ENCODE measurements at regions not wholly inside any gene's neighbourhood (a gene's known extent, or its start where the extent isn't known, plus 50 kb on each side); places are given as distances from the start of the nearest gene placed in this dataset.

DNA sequence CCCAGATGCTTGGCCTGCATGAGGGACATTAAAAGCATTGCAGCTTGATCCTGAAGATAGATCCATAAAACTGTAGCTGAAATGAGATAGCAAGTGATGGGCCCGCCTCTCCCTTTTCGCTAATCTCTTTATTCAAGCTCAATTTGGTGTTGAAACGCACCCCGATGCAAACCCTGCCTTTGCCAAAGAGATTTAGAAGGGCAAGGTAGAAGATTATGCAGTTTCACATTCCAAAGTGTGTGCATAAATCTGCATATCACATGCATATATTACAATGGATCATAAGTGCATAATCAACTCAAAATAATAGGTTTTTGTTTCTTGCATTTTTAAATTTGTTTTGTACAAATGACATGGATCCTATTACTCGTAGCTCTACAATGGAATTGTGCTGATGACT is 80.1 kb upstream of the SHANK2 start:
- no CpG with 5 or more reads among the region's 5 CpGs for WGBS (ENCODE audit: insufficient coverage, insufficient read length)
- Histone ChIP-seq H3K9me3 (ENCODE audit: control insufficient read depth, insufficient read depth, low read length) (peaks cover 4% of the 10 kb centered on the region), H3K4me3 (ENCODE audit: low read length) (no peak overlapping the region), H3K27ac (ENCODE audit: low read length) (no peak overlapping the region), H3K36me3 (ENCODE audit: control insufficient read depth, insufficient read depth, low read length) (no peaks in the 10 kb centered on the region), H3K27me3 (ENCODE audit: control insufficient read depth, insufficient read depth, low read length) (no peaks in the 10 kb centered on the region), H3K4me1 (ENCODE audit: control insufficient read depth, insufficient read depth, low read length) (no peaks in the 10 kb centered on the region)
- DNase-seq (ENCODE audit: low read depth, low spot score) = no peak

DNA sequence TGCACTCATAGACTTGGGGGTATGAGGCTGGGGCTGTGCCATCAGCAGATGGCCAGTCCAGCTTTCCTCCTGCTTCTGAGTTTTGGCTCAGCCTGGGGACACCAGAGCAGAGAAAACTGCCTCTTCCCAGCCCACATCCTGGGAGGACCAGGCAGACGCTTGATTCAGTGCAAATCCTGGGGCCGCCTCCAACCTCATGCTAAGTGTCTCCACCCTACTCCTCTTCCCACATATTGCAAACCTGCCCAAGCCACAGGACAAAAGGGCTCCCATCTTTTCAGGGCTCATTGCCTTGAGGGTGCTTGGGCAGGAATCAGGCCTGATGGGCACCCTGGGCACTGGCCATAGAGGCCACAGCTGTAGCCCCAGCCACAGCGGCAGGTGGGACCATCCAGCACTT is 79.7 kb upstream of the SHANK2 start:
- no CpG with 5 or more reads among the region's 3 CpGs for WGBS (ENCODE audit: insufficient coverage, insufficient read length)
- DNase-seq (ENCODE audit: low read depth, low spot score) = no peak
- Histone ChIP-seq H3K27ac (ENCODE audit: low read length) (no peak overlapping the region), H3K36me3 (ENCODE audit: control insufficient read depth, insufficient read depth, low read length) (no peaks in the 10 kb centered on the region), H3K27me3 (ENCODE audit: control insufficient read depth, insufficient read depth, low read length) (no peaks in the 10 kb centered on the region), H3K9me3 (ENCODE audit: control insufficient read depth, insufficient read depth, low read length) (peaks cover 4% of the 10 kb centered on the region), H3K4me1 (ENCODE audit: control insufficient read depth, insufficient read depth, low read length) (no peaks in the 10 kb centered on the region), H3K4me3 (ENCODE audit: low read length) (no peak overlapping the region)

- Histone ChIP-seq H3K27me3 (ENCODE audit: control insufficient read depth, insufficient read depth, low read length) (no peaks in the 10 kb centered on the region), H3K4me1 (ENCODE audit: control insufficient read depth, insufficient read depth, low read length) (no peaks in the 10 kb centered on the region), H3K4me3 (ENCODE audit: low read length) (no peak overlapping the region), H3K9me3 (ENCODE audit: control insufficient read depth, insufficient read depth, low read length) (peaks cover 4% of the 10 kb centered on the region), H3K27ac (ENCODE audit: low read length) (no peak overlapping the region), H3K36me3 (ENCODE audit: control insufficient read depth, insufficient read depth, low read length) (no peaks in the 10 kb centered on the region)
- no peak for DNase-seq (ENCODE audit: low read depth, low spot score)
- no CpG with 5 or more reads among the region's 3 CpGs for WGBS (ENCODE audit: insufficient coverage, insufficient read length)
Observed at GRCh38 chr11:71331631-71332030, 79.3 kb upstream of the SHANK2 start.

DNA sequence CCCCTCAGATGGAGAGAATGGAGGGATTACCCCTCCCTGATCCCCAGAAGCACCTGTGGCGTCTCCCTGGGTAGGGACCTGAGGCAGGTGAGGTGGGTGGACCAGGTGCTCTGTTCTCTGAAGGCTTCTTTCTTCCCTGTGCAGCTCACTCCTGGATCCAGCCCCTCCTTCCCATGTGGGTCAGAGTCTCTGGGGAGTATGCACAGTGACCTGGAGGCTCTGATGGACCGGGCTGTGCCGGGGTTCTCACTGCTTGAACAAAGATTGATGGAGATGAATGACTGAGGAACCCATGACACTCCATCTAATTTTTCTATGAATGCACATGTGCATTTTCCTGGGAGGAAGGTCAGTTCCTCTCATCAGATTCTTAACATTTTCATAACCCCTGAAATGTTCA is 78.6 kb upstream of the SHANK2 start:
- no CpG with 5 or more reads among the region's 3 CpGs for WGBS (ENCODE audit: insufficient coverage, insufficient read length)
- DNase-seq (ENCODE audit: low read depth, low spot score) = no peak
- Histone ChIP-seq H3K27ac (ENCODE audit: low read length) (no peak overlapping the region), H3K9me3 (ENCODE audit: control insufficient read depth, insufficient read depth, low read length) (peaks cover 4% of the 10 kb centered on the region), H3K27me3 (ENCODE audit: control insufficient read depth, insufficient read depth, low read length) (no peaks in the 10 kb centered on the region), H3K4me3 (ENCODE audit: low read length) (no peak overlapping the region), H3K36me3 (ENCODE audit: control insufficient read depth, insufficient read depth, low read length) (no peaks in the 10 kb centered on the region), H3K4me1 (ENCODE audit: control insufficient read depth, insufficient read depth, low read length) (no peaks in the 10 kb centered on the region)

- DNase-seq (ENCODE audit: low read depth, low spot score) = no peak
- WGBS (ENCODE audit: insufficient coverage, insufficient read length) = no CpG with 5 or more reads among the region's 10 CpGs
- no peaks in the 10 kb centered on the region for H3K27me3 ChIP-seq (ENCODE audit: control insufficient read depth, insufficient read depth, low read length)
- no peak overlapping the region for H3K4me3 ChIP-seq (ENCODE audit: low read length)
- peaks cover 4% of the 10 kb centered on the region for H3K9me3 ChIP-seq (ENCODE audit: control insufficient read depth, insufficient read depth, low read length)
- no peaks in the 10 kb centered on the region for H3K36me3 ChIP-seq (ENCODE audit: control insufficient read depth, insufficient read depth, low read length)
- H3K4me1 ChIP-seq (ENCODE audit: control insufficient read depth, insufficient read depth, low read length) = no peaks in the 10 kb centered on the region
- no peak overlapping the region for H3K27ac ChIP-seq (ENCODE audit: low read length)
Observed at GRCh38 chr11:71330349-71330748, 78.0 kb upstream of the SHANK2 start.

- DNase-seq (ENCODE audit: low read depth, low spot score) = no peak
- no peaks in the 10 kb centered on the region for H3K4me1 ChIP-seq (ENCODE audit: control insufficient read depth, insufficient read depth, low read length)
- no peak overlapping the region for H3K4me3 ChIP-seq (ENCODE audit: low read length)
- H3K36me3 ChIP-seq (ENCODE audit: control insufficient read depth, insufficient read depth, low read length) = no peaks in the 10 kb centered on the region
- peaks cover 4% of the 10 kb centered on the region for H3K9me3 ChIP-seq (ENCODE audit: control insufficient read depth, insufficient read depth, low read length)
- no peak overlapping the region for H3K27ac ChIP-seq (ENCODE audit: low read length)
- no peaks in the 10 kb centered on the region for H3K27me3 ChIP-seq (ENCODE audit: control insufficient read depth, insufficient read depth, low read length)
- WGBS (ENCODE audit: insufficient coverage, insufficient read length) = no CpG with 5 or more reads among the region's 5 CpGs
Observed at GRCh38 chr11:71329786-71330185, 77.4 kb upstream of the SHANK2 start.

DNA sequence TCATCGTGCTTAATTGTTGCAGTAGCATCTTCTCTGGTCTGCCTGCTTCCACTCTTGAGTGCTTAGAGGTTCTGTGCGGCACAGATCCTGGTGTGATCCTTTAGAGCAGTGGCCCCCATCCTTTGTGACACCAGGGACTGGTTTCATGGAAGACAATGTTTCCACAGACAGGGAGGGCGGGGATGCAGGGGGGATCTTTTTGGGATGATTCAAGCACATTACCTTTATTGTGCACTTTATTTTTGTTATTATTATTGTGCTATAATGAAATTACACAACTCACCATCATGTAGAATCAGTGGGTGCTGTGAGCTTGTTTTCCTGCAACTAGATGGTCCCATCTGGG is 76.8 kb upstream of the SHANK2 start:
- Histone ChIP-seq H3K27me3 (ENCODE audit: control insufficient read depth, insufficient read depth, low read length) (no peaks in the 10 kb centered on the region), H3K9me3 (ENCODE audit: control insufficient read depth, insufficient read depth, low read length) (peaks cover 4% of the 10 kb centered on the region), H3K27ac (ENCODE audit: low read length) (no peak overlapping the region), H3K36me3 (ENCODE audit: control insufficient read depth, insufficient read depth, low read length) (no peaks in the 10 kb centered on the region), H3K4me3 (ENCODE audit: low read length) (no peak overlapping the region), H3K4me1 (ENCODE audit: control insufficient read depth, insufficient read depth, low read length) (no peaks in the 10 kb centered on the region)
- WGBS (ENCODE audit: insufficient coverage, insufficient read length) = no CpG with 5 or more reads among the region's 3 CpGs
- no peak for DNase-seq (ENCODE audit: low read depth, low spot score)

DNA sequence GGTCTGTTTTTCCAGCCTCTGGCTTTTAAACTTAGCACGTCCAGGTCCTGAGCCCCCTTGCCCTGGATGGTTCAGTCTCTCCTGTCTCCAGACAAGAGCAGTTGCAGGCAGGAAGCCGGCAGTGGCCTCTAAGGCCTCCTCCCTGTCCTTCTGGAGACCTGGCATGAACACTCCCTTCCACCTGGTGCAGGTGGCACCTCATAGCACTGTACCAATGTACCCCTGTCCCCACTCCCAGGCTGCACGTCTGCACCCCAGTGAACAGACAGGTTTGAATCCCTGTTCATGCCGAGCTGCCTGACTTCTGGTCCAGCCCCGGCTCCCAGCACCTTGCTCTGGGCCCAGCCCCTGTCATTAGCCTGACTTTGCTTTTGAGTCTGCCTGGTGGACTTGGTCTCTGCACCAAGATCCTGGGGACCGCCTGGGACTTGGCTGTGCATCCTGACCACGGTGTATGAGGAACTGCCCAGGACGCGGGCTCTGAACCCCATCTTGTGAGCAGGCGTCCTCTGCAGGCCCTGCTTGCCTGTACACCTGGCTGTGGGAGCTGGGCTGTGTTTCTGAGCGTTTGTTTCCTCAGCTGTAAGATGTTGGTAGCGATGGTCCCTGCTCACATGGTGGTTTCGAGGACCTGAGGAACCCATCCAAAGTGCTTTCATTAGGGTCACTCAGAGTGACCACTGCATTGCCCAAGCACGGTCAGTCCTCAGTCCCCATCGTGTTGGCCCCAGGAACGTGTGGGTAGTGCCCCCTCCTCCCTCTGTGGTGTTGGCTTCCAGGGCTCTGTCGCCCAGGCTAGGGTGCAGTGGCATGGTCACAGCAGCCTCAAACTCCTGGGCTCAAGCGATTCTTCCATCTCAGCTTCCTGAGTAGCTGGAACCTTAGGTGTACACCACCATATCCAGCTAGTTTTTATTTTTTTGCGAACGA is 75.0 kb upstream of the SHANK2 start:
- Histone ChIP-seq H3K27ac (ENCODE audit: low read length) (no peak overlapping the region), H3K36me3 (ENCODE audit: control insufficient read depth, insufficient read depth, low read length) (no peaks in the 10 kb centered on the region), H3K27me3 (ENCODE audit: control insufficient read depth, insufficient read depth, low read length) (no peaks in the 10 kb centered on the region), H3K9me3 (ENCODE audit: control insufficient read depth, insufficient read depth, low read length) (no peaks in the 10 kb centered on the region; the same call in 1 of the 2 replicates), H3K4me3 (ENCODE audit: low read length) (no peak overlapping the region), H3K4me1 (ENCODE audit: control insufficient read depth, insufficient read depth, low read length) (no peaks in the 10 kb centered on the region; the same call in 1 of the 2 replicates)
- no CpG with 5 or more reads among the region's 20 CpGs for WGBS (ENCODE audit: insufficient coverage, insufficient read length)
- DNase-seq (ENCODE audit: low read depth, low spot score) = no peak

GRCh38 chr11:71326328-71326940 is 74.1 kb upstream of the SHANK2 start:
- no peaks in the 10 kb centered on the region for H3K36me3 ChIP-seq (ENCODE audit: control insufficient read depth, insufficient read depth, low read length)
- no peak overlapping the region for H3K27ac ChIP-seq (ENCODE audit: low read length)
- no peaks in the 10 kb centered on the region; the same call in 1 of the 2 replicates for H3K4me1 ChIP-seq (ENCODE audit: control insufficient read depth, insufficient read depth, low read length)
- DNase-seq (ENCODE audit: low read depth, low spot score) = no peak
- no peaks in the 10 kb centered on the region for H3K9me3 ChIP-seq (ENCODE audit: control insufficient read depth, insufficient read depth, low read length)
- WGBS (ENCODE audit: insufficient coverage, insufficient read length) = no CpG with 5 or more reads among the region's 10 CpGs
- no peaks in the 10 kb centered on the region for H3K27me3 ChIP-seq (ENCODE audit: control insufficient read depth, insufficient read depth, low read length)
- H3K4me3 ChIP-seq (ENCODE audit: low read length) = no peak overlapping the region

DNA sequence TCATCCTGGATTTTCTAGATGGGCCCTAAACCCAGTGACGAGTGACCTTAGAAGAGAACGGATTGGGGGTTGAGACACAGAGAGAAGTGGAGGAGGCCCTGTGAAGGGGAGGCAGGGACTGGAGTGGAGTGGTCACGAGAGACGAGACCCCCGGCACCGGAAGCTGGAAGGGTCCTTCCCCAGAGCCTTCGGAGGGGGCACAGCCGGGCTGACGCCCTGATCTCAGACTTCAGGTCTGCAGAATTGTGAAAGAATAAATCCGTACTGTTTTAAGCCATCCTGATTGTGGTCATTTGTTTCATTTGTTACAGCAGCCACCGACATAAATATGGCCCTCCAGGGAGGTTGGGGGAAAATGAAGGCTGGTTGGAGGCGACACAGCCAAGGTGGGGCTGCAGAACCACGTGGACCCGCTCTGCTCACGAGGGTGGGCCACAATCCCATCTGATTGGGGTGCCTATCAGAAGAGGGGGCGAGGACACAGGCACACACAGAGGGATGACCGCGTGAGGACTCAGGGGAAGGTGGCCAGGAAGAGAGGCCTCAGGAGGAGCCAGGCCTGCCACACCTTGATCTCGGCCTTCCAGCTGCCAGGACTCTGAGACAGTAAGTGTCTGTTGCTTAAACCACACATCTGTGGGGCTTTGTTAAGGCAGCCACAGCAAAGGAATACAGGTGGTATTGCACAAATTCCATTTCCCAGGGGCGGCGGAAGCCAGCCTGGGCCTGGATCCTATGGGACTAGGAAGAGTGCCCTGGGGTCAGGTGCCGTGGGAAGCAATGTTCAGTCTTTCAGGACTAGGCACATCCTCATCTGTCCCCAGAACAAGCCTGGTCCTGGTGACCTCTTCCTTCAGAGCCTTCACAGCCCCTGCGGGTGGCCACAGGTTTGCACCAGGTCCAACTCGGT is 73.3 kb upstream of the SHANK2 start:
- Histone ChIP-seq H3K27me3 (ENCODE audit: control insufficient read depth, insufficient read depth, low read length) (no peaks in the 10 kb centered on the region), H3K27ac (ENCODE audit: low read length) (no peak overlapping the region), H3K4me1 (ENCODE audit: control insufficient read depth, insufficient read depth, low read length) (no peaks in the 10 kb centered on the region; the same call in 1 of the 2 replicates), H3K4me3 (ENCODE audit: low read length) (no peak overlapping the region), H3K9me3 (ENCODE audit: control insufficient read depth, insufficient read depth, low read length) (no peaks in the 10 kb centered on the region), H3K36me3 (ENCODE audit: control insufficient read depth, insufficient read depth, low read length) (no peaks in the 10 kb centered on the region)
- DNase-seq (ENCODE audit: low read depth, low spot score) = no peak
- WGBS (ENCODE audit: insufficient coverage, insufficient read length) = no CpG with 5 or more reads among the region's 24 CpGs
